ENCODE measurements at regions not wholly inside any gene's neighbourhood (a gene's known extent, or its start where the extent isn't known, plus 50 kb on each side); places are given as distances from the start of the nearest gene placed in this dataset.

- BruUV-seq (replicated peaks) = no TSS peak
- H3K36me3 ChIP-seq (ENCODE audit: control insufficient read depth in 2 of 2, extremely low read depth in 1 of 2, insufficient read depth in 2 of 2, low read length in 2 of 2) = no peaks in the 10 kb centered on the region
- FAIRE-seq = no peak
- H3K27ac ChIP-seq (ENCODE audit: insufficient read depth, low read depth, low read length) = no peak overlapping the region
- H4K20me1 ChIP-seq (replicated peaks; ENCODE audit: control insufficient read depth, extremely low read depth, insufficient read depth, low read length) = no peaks in the 10 kb centered on the region
- no peak overlapping the region for H3K9ac ChIP-seq (replicated peaks; ENCODE audit: extremely low read depth, insufficient read depth, low read length)
- peaks cover 10 to 11% of the 10 kb centered on the region in 2 experiments for H3K27me3 ChIP-seq (ENCODE audit: control insufficient read depth in 2 of 2, insufficient read depth in 2 of 2, low read length in 2 of 2)
- dilution Hi-C loops (cut with MboI; ENCODE audit: extremely low pct_ligation_motif_present, low sequenced_read_pairs) = no loop called here
- intact Hi-C loops (cut with micrococcal nuclease) = no loop called here
- DNase-seq (ENCODE audit: low read depth, low spot score) = no peak
- no peaks in the 10 kb centered on the region for H3K79me2 ChIP-seq (ENCODE audit: control insufficient read depth, insufficient read depth, low read length)
- TF ChIP-seq POLR2A (IDR thresholded peaks at IDR 0.05; ENCODE audit: low read depth, low read length) = no peak
- TF ChIP-seq CTCF (IDR thresholded peaks at IDR 0.05; ENCODE audit: extremely low read depth in 1 of 2, insufficient read depth in 1 of 2, low read depth in 1 of 2, low read length in 2 of 2) = no peak
- TF ChIP-seq JUN (IDR thresholded peaks at IDR 0.05; ENCODE audit: borderline replicate concordance, insufficient read depth, insufficient read length, low read depth) = no peak
- TF ChIP-seq POLR2AphosphoS5 (IDR thresholded peaks at IDR 0.05; ENCODE audit: insufficient read depth, low read depth, low read length) = no peak
- TF ChIP-seq GATA2 (IDR thresholded peaks at IDR 0.05; ENCODE audit: insufficient read depth, insufficient read length, low read depth, low read length) = no peak
- TF ChIP-seq FOS (IDR thresholded peaks at IDR 0.05; ENCODE audit: borderline replicate concordance, insufficient read depth, low read length) = no peak
- TF ChIP-seq MYC (IDR thresholded peaks at IDR 0.05; ENCODE audit: low read depth, low read length) = no peak
- TF ChIP-seq, protein P1, sequence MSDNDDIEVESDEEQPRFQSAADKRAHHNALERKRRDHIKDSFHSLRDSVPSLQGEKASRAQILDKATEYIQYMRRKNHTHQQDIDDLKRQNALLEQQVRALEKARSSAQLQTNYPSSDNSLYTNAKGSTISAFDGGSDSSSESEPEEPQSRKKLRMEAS (IDR thresholded peaks at IDR 0.05; ENCODE audit: insufficient read depth, insufficient read length) = no peak
- TF ChIP-seq EZH2 (IDR thresholded peaks at IDR 0.05; ENCODE audit: borderline replicate concordance, low read depth, low read length, severe bottlenecking) = no peak
- CTCF ChIA-PET = interaction anchor here (0.8 to 1.5 kb wide), 6 partner anchors 10 to 42 kb away, joined by 3 to 6 read pairs (median 4); no protein-coding TSS in a partner anchor
- no peak overlapping the region for H2AFZ ChIP-seq (ENCODE audit: low read depth, low read length)
- no peaks in the 10 kb centered on the region for H3K4me1 ChIP-seq (ENCODE audit: control insufficient read depth, extremely low read depth, insufficient read depth, low read length)
- no peaks in the 10 kb centered on the region for H3K9me1 ChIP-seq (replicated peaks; ENCODE audit: control insufficient read depth, extremely low read depth, insufficient read depth, low read length)
- no peak overlapping the region for H3K4me2 ChIP-seq (ENCODE audit: insufficient read depth, low read length)
- H3K4me3 ChIP-seq (replicated peaks in 1 of 3; ENCODE audit: insufficient read depth in 1 of 3, low read depth in 1 of 3, low read length in 3 of 3) = no peak overlapping the region
- no peaks in the 10 kb centered on the region for H3K9me3 ChIP-seq (replicated peaks; ENCODE audit: control insufficient read depth, insufficient read depth, low read length)
- POLR2A ChIA-PET = no interaction called here
Measured at GRCh38 chr15:56532721-56533460, 68.0 kb upstream of the MNS1 start.
